Dendritic cell treated with granulocyte-macrophage colony-stimulating factor and Interleukin-4, amounts not matched to agents 40 ng/mL and 50 ng/mL, for 4 days (primary cell): ENCODE measurements at regions not wholly inside any gene's neighbourhood (a gene's known extent, or its start where the extent isn't known, plus 50 kb on each side); places are given as distances from the start of the nearest gene placed in this dataset.

ENCODE experiments used
- H3K27ac Mint-ChIP-seq: one replicate; pipeline ENCODE4 v1.8.0; 2022; ENCODE audit warnings: mild to moderate bottlenecking, mixed read lengths
- H3K27me3 Mint-ChIP-seq: one replicate; pipeline ENCODE4 v1.8.0; 2022; ENCODE audit warnings: mild to moderate bottlenecking, mixed read lengths
- H3K36me3 Mint-ChIP-seq: one replicate; pipeline ENCODE4 v1.8.0; 2022; ENCODE audit warnings: low read depth, mixed read lengths
- H3K4me1 Mint-ChIP-seq: one replicate; pipeline ENCODE4 v1.8.0; 2022; ENCODE audit warnings: low read depth, mixed read lengths
- H3K4me3 Mint-ChIP-seq: one replicate; pipeline ENCODE4 v1.8.0; 2022; ENCODE audit warnings: mild to moderate bottlenecking, moderate library complexity, mixed read lengths
- H3K9me3 Mint-ChIP-seq: one replicate; pipeline ENCODE4 v1.8.0; 2022; ENCODE audit warnings: mixed read lengths
- intact Hi-C: fragments of 100-400 bp; cut with micrococcal nuclease; formaldehyde crosslinking; loops from one replicate; pipeline ENCODE4 v1.15.0; 2022

- Mint-ChIP-seq H3K36me3 (no peaks in the 10 kb centered on the region), H3K4me3 (no peak overlapping the region), H3K4me1 (no peaks in the 10 kb centered on the region), H3K27ac (no peak overlapping the region), H3K27me3 (peaks cover 6% of the 10 kb centered on the region), H3K9me3 (no peaks in the 10 kb centered on the region)
- intact Hi-C loops = no loop called here
Measured at GRCh38 chr2:173814306-173814705, 150.9 kb downstream of the SP3 start.

- H3K4me1 Mint-ChIP-seq = no peaks in the 10 kb centered on the region
- intact Hi-C loops = no loop called here
Measured at GRCh38 chr2:173815772-173816171, 149.4 kb downstream of the SP3 start.

GRCh38 chr2:173817582-173817981, 147.6 kb downstream of the SP3 start:
- intact Hi-C loops = no loop called here
- H3K27me3 Mint-ChIP-seq = peaks cover 12% of the 10 kb centered on the region
- H3K36me3 Mint-ChIP-seq = no peaks in the 10 kb centered on the region
- no peak overlapping the region for H3K27ac Mint-ChIP-seq
- no peaks in the 10 kb centered on the region for H3K4me1 Mint-ChIP-seq
- H3K9me3 Mint-ChIP-seq = no peaks in the 10 kb centered on the region
- H3K4me3 Mint-ChIP-seq = no peak overlapping the region

More at GRCh38 chr2:173815772-173816171, 149.4 kb downstream of the SP3 start:
- Mint-ChIP-seq H3K36me3 (no peaks in the 10 kb centered on the region), H3K27ac (no peak overlapping the region), H3K27me3 (peaks cover 6% of the 10 kb centered on the region), H3K9me3 (no peaks in the 10 kb centered on the region), H3K4me3 (no peak overlapping the region)

- Mint-ChIP-seq H3K36me3 (no peaks in the 10 kb centered on the region), H3K9me3 (no peaks in the 10 kb centered on the region), H3K27ac (no peak overlapping the region), H3K27me3 (peaks cover 17% of the 10 kb centered on the region), H3K4me1 (no peaks in the 10 kb centered on the region), H3K4me3 (no peak overlapping the region)
- intact Hi-C loops = no loop called here
Measured at GRCh38 chr2:173818285-173818684, 146.9 kb downstream of the SP3 start.

- Mint-ChIP-seq H3K27me3 (peaks cover 17% of the 10 kb centered on the region), H3K4me3 (no peak overlapping the region), H3K9me3 (no peaks in the 10 kb centered on the region), H3K36me3 (no peaks in the 10 kb centered on the region), H3K4me1 (no peaks in the 10 kb centered on the region), H3K27ac (no peak overlapping the region)
- intact Hi-C loops = no loop called here
Measured at GRCh38 chr2:173819852-173820251, 145.3 kb downstream of the SP3 start.

GRCh38 chr2:173821451-173821850, 143.7 kb downstream of the SP3 start:
- Mint-ChIP-seq H3K9me3 (no peaks in the 10 kb centered on the region), H3K36me3 (no peaks in the 10 kb centered on the region), H3K4me3 (no peak overlapping the region), H3K27me3 (peaks cover 16% of the 10 kb centered on the region), H3K4me1 (no peaks in the 10 kb centered on the region), H3K27ac (no peak overlapping the region)
- intact Hi-C loops = no loop called here

GRCh38 chr2:173822889-173823542, 142.2 kb downstream of the SP3 start:
- peaks cover 22% of the 10 kb centered on the region for H3K27me3 Mint-ChIP-seq
- H3K4me1 Mint-ChIP-seq = no peaks in the 10 kb centered on the region
- H3K9me3 Mint-ChIP-seq = no peaks in the 10 kb centered on the region
- intact Hi-C loops = no loop called here
- H3K27ac Mint-ChIP-seq = no peak overlapping the region
- H3K36me3 Mint-ChIP-seq = no peaks in the 10 kb centered on the region
- no peak overlapping the region for H3K4me3 Mint-ChIP-seq

- no peak overlapping the region for H3K4me3 Mint-ChIP-seq
- H3K9me3 Mint-ChIP-seq = no peaks in the 10 kb centered on the region
- no peaks in the 10 kb centered on the region for H3K4me1 Mint-ChIP-seq
- intact Hi-C loops = no loop called here
- H3K36me3 Mint-ChIP-seq = no peaks in the 10 kb centered on the region
- H3K27me3 Mint-ChIP-seq = peaks cover 25% of the 10 kb centered on the region
- H3K27ac Mint-ChIP-seq = no peak overlapping the region
Measured at GRCh38 chr2:173823543-173823939, 141.6 kb downstream of the SP3 start.

GRCh38 chr2:173828189-173829142, 136.7 kb downstream of the SP3 start:
- H3K36me3 Mint-ChIP-seq = no peaks in the 10 kb centered on the region
- no peak overlapping the region for H3K27ac Mint-ChIP-seq
- no peaks in the 10 kb centered on the region for H3K4me1 Mint-ChIP-seq
- H3K27me3 Mint-ChIP-seq = peaks cover 14% of the 10 kb centered on the region
- H3K9me3 Mint-ChIP-seq = no peaks in the 10 kb centered on the region
- no peak overlapping the region for H3K4me3 Mint-ChIP-seq
- intact Hi-C loops = no loop called here

GRCh38 chr2:173829727-173830126, 135.4 kb downstream of the SP3 start:
- Mint-ChIP-seq H3K4me1 (no peaks in the 10 kb centered on the region), H3K9me3 (no peaks in the 10 kb centered on the region), H3K27me3 (peaks cover 10% of the 10 kb centered on the region), H3K36me3 (no peaks in the 10 kb centered on the region), H3K27ac (no peak overlapping the region), H3K4me3 (no peak overlapping the region)
- intact Hi-C loops = no loop called here

GRCh38 chr2:173830170-173830569, 135.0 kb downstream of the SP3 start:
- intact Hi-C loops = no loop called here
- no peak overlapping the region for H3K4me3 Mint-ChIP-seq
- no peaks in the 10 kb centered on the region for H3K4me1 Mint-ChIP-seq
- no peaks in the 10 kb centered on the region for H3K36me3 Mint-ChIP-seq
- no peak overlapping the region for H3K27ac Mint-ChIP-seq
- peaks cover 10% of the 10 kb centered on the region for H3K27me3 Mint-ChIP-seq
- H3K9me3 Mint-ChIP-seq = no peaks in the 10 kb centered on the region

GRCh38 chr2:173831312-173832229, 133.6 kb downstream of the SP3 start:
- Mint-ChIP-seq H3K4me3 (no peak overlapping the region), H3K27me3 (peaks cover 7% of the 10 kb centered on the region), H3K4me1 (no peaks in the 10 kb centered on the region), H3K9me3 (no peaks in the 10 kb centered on the region), H3K36me3 (no peaks in the 10 kb centered on the region), H3K27ac (no peak overlapping the region)
- intact Hi-C loops = no loop called here

- H3K9me3 Mint-ChIP-seq = no peaks in the 10 kb centered on the region
- no peaks in the 10 kb centered on the region for H3K4me1 Mint-ChIP-seq
- intact Hi-C loops = no loop called here
- no peak overlapping the region for H3K4me3 Mint-ChIP-seq
- no peak overlapping the region for H3K27ac Mint-ChIP-seq
- no peaks in the 10 kb centered on the region for H3K27me3 Mint-ChIP-seq
- H3K36me3 Mint-ChIP-seq = no peaks in the 10 kb centered on the region
Measured at GRCh38 chr2:173834141-173834540, 131.0 kb downstream of the SP3 start.

GRCh38 chr2:173835726-173836125, 129.4 kb downstream of the SP3 start:
- no peaks in the 10 kb centered on the region for H3K9me3 Mint-ChIP-seq
- no peak overlapping the region for H3K27ac Mint-ChIP-seq
- no peaks in the 10 kb centered on the region for H3K4me1 Mint-ChIP-seq
- H3K27me3 Mint-ChIP-seq = no peaks in the 10 kb centered on the region
- H3K4me3 Mint-ChIP-seq = no peak overlapping the region
- intact Hi-C loops = no loop called here
- no peaks in the 10 kb centered on the region for H3K36me3 Mint-ChIP-seq
